H9 (cell line): ENCODE measurements at regions not wholly inside any gene's neighbourhood (a gene's known extent, or its start where the extent isn't known, plus 50 kb on each side); places are given as distances from the start of the nearest gene placed in this dataset.

Experiments
- DNase-seq: peaks from one replicate; pipeline ENCODE4 v3.0.0-alpha.2; 2017
- H2AFZ ChIP-seq: one replicate; pipeline ENCODE4 v1.6.1; 2013; ENCODE audit warnings: mild to moderate bottlenecking, low read length, control low read depth, moderate library complexity
- H2AK5ac ChIP-seq: 2 replicates; pipeline ENCODE4 v1.6.1; 2013; ENCODE audit warnings: low read length, control low read depth, mixed read lengths; ENCODE audit not compliant: insufficient read length
- H2BK120ac ChIP-seq: one replicate; pipeline ENCODE4 v1.6.1; 2013; ENCODE audit warnings: low read depth, mild to moderate bottlenecking, low read length, control low read depth, inconsistent platforms; ENCODE audit not compliant: poor library complexity, severe bottlenecking
- H2BK12ac ChIP-seq: 2 replicates; pipeline ENCODE4 v1.6.1; 2013; ENCODE audit warnings: low read length, control low read depth, mixed read lengths, low read depth; ENCODE audit not compliant: insufficient read length
- H2BK15ac ChIP-seq: 2 replicates; pipeline ENCODE4 v1.6.1; 2013; ENCODE audit warnings: low read depth, low read length, control low read depth
- H2BK20ac ChIP-seq: one replicate; pipeline ENCODE4 v1.6.1; 2013; ENCODE audit warnings: low read depth, mild to moderate bottlenecking, low read length, control low read depth, inconsistent platforms; ENCODE audit not compliant: poor library complexity, severe bottlenecking
- H2BK5ac ChIP-seq: 2 replicates; pipeline ENCODE4 v1.6.1; 2013; ENCODE audit warnings: low read length, control low read depth, mixed read lengths; ENCODE audit not compliant: insufficient read length
- H3K14ac ChIP-seq: 2 replicates; pipeline ENCODE4 v1.6.1; 2013; ENCODE audit warnings: low read length, control low read depth; ENCODE audit not compliant: insufficient read depth
- H3K18ac ChIP-seq: 2 replicates; pipeline ENCODE4 v1.6.1; 2013; ENCODE audit warnings: low read depth, mild to moderate bottlenecking, mixed read lengths, low read length, control low read depth; ENCODE audit not compliant: insufficient read length
- H3K23ac ChIP-seq: 2 replicates; pipeline ENCODE4 v1.6.1; 2013; ENCODE audit warnings: low read length, control low read depth, mixed read lengths, low read depth; ENCODE audit not compliant: insufficient read length
- H3K23me2 ChIP-seq: 2 replicates; pipeline ENCODE4 v1.6.1; 2013; ENCODE audit warnings: low read depth, mild to moderate bottlenecking, mixed read lengths, low read length, control low read depth; ENCODE audit not compliant: insufficient read length, poor library complexity, severe bottlenecking
- H3K27ac ChIP-seq: 2 replicates; pipeline ENCODE4 v1.5.1; 2013; ENCODE audit warnings: low read length, control low read depth, mixed read lengths, low read depth; ENCODE audit not compliant: insufficient read length
- H3K27me3 ChIP-seq: 2 replicates; pipeline ENCODE4 v1.6.1; 2013; ENCODE audit warnings: low read length, control low read depth, inconsistent platforms; ENCODE audit not compliant: insufficient read depth
- H3K4ac ChIP-seq: 2 replicates; pipeline ENCODE4 v1.6.1; 2013; ENCODE audit warnings: low read depth, mild to moderate bottlenecking, control low read depth, inconsistent platforms, low read length, moderate library complexity
- H3K4me1 ChIP-seq: 2 replicates; pipeline ENCODE4 v1.6.1; 2013; ENCODE audit warnings: low read length, control low read depth, inconsistent platforms; ENCODE audit not compliant: insufficient read depth
- H3K4me2 ChIP-seq: 2 replicates; pipeline ENCODE4 v1.6.1; 2013; ENCODE audit warnings: low read length, control low read depth, mixed read lengths; ENCODE audit not compliant: insufficient read length, insufficient read depth
- H3K56ac ChIP-seq: 2 replicates; pipeline ENCODE4 v1.6.1; 2013; ENCODE audit warnings: low read depth, mild to moderate bottlenecking, mixed read lengths, low read length, control low read depth; ENCODE audit not compliant: insufficient read length
- H3K79me1 ChIP-seq: 2 replicates; pipeline ENCODE4 v1.6.1; 2013; ENCODE audit warnings: low read depth, mild to moderate bottlenecking, moderate library complexity, low read length, control low read depth, inconsistent platforms; ENCODE audit not compliant: insufficient read depth, poor library complexity, severe bottlenecking
- H3K79me2 ChIP-seq: 2 replicates; pipeline ENCODE4 v1.6.1; 2013; ENCODE audit warnings: low read length, control low read depth, inconsistent platforms; ENCODE audit not compliant: insufficient read depth
- H3K9ac ChIP-seq: 2 replicates; pipeline ENCODE4 v1.6.1; 2013; ENCODE audit warnings: low read length, control low read depth, mixed read lengths; ENCODE audit not compliant: insufficient read length; ENCODE audit errors: extremely low read depth
- H3K9me3 ChIP-seq: one replicate; pipeline ENCODE4 v1.6.1; 2013; ENCODE audit warnings: low read depth, low read length, inconsistent platforms; ENCODE audit not compliant: control insufficient read depth
- H3T11ph ChIP-seq: one replicate; pipeline ENCODE4 v1.6.1; 2013; ENCODE audit warnings: mild to moderate bottlenecking, low read length, control low read depth, inconsistent platforms
- H4K20me1 ChIP-seq: one replicate; pipeline ENCODE4 v1.6.1; 2013; ENCODE audit not compliant: control insufficient read depth, insufficient read length, insufficient read depth
- H4K5ac ChIP-seq: 2 replicates; pipeline ENCODE4 v1.6.1; 2013; ENCODE audit warnings: low read depth, mild to moderate bottlenecking, mixed read lengths, low read length, control low read depth; ENCODE audit not compliant: insufficient read length
- H4K8ac ChIP-seq: replicated peaks from 2 replicates; pipeline ENCODE4 v1.6.1; 2013; ENCODE audit warnings: low read length, control low read depth, mixed read lengths, low read depth; ENCODE audit not compliant: insufficient read length
- H4K91ac ChIP-seq: 2 replicates; pipeline ENCODE4 v1.6.1; 2013; ENCODE audit warnings: low read depth, mild to moderate bottlenecking, moderate library complexity, mixed read lengths, low read length, control low read depth; ENCODE audit not compliant: insufficient read length
- H3K27ac Mint-ChIP-seq, 3 experiments: 2 replicates in 2 of 3; 3 replicates in 1 of 3; pipeline ENCODE4 v1.8.0; 2020 to 2021; ENCODE audit warnings: mixed read lengths in 3 of 3, mild to moderate bottlenecking in 1 of 3, moderate library complexity in 1 of 3
- H3K27me3 Mint-ChIP-seq: 2 replicates; pipeline ENCODE4 v1.8.0; 2021; ENCODE audit warnings: low read depth, mild to moderate bottlenecking, moderate library complexity, mixed read lengths
- H3K36me3 Mint-ChIP-seq, 3 experiments: 2 replicates in 2 of 3; 3 replicates in 1 of 3; pipeline ENCODE4 v1.8.0; 2020 to 2021; ENCODE audit warnings: low read depth in 3 of 3, mixed read lengths in 3 of 3; ENCODE audit not compliant: insufficient read depth in 1 of 3
- H3K4me1 Mint-ChIP-seq, 2 experiments: 2 replicates each; pipeline ENCODE4 v1.8.0; 2020; ENCODE audit warnings: mixed read lengths in 2 of 2
- H3K4me3 Mint-ChIP-seq, 2 experiments: 2 replicates in 1 of 2; 3 replicates in 1 of 2; pipeline ENCODE4 v1.8.0; 2020 to 2021; ENCODE audit warnings: mild to moderate bottlenecking in 2 of 2, mixed read lengths in 2 of 2, moderate library complexity in 1 of 2
- H3K9me3 Mint-ChIP-seq, 2 experiments: 2 replicates in 1 of 2; 3 replicates in 1 of 2; pipeline ENCODE4 v1.8.0; 2020; ENCODE audit warnings: mild to moderate bottlenecking in 2 of 2, mixed read lengths in 2 of 2, moderate library complexity in 1 of 2
- WGBS: extraction: QIAGEN DNeasy Blood & Tissue Kit; methylation state at CpG from one replicate; pipeline ENCODE4 v1.1.7; 2013; ENCODE audit warnings: missing lambda C conversion rate, low lambda C conversion rate, mixed read lengths; ENCODE audit not compliant: insufficient read length; ENCODE audit errors: extremely low coverage; 5-methylcytosine and 5-hydroxymethylcytosine counted together
- TF ChIP-seq, protein P1 (sequence below): fragments of 200-600 bp; sonication (generic); conservative IDR thresholded peaks from 3 replicates; pipeline ENCODE4 v1.8.0; 2021; ENCODE audit warnings: antibody characterized with exemption, mild to moderate bottlenecking

- Histone ChIP-seq H3K27me3 (no peaks in the 10 kb centered on the region), H3K4me2 (no peak overlapping the region), H2AK5ac (no peak overlapping the region), H2AFZ (no peak overlapping the region), H3K79me2 (no peaks in the 10 kb centered on the region), H3K4me1 (no peaks in the 10 kb centered on the region; the same call in 1 of the 2 replicates), H2BK15ac (no peak overlapping the region), H4K5ac (no peak overlapping the region), H4K8ac (no peak overlapping the region), H3K14ac (no peak overlapping the region; the same call in 1 of the 2 replicates), H2BK20ac (no peak overlapping the region), H3K4ac (no peak overlapping the region), H3K79me1 (no peaks in the 10 kb centered on the region), H3K9me3 (no peaks in the 10 kb centered on the region), H2BK120ac (no peak overlapping the region), H4K20me1 (no peaks in the 10 kb centered on the region), H3K56ac (no peak overlapping the region), H3T11ph (no peak overlapping the region), H3K9ac (no peak overlapping the region), H3K27ac (no peak overlapping the region), H2BK5ac (no peak overlapping the region), H3K23me2 (no peaks in the 10 kb centered on the region), H3K18ac (no peak overlapping the region), H4K91ac (no peak overlapping the region), H3K23ac (no peak overlapping the region), H2BK12ac (no peak overlapping the region)
- Mint-ChIP-seq H3K27me3 (no peaks in the 10 kb centered on the region), H3K9me3 (no peaks in the 10 kb centered on the region), H3K27ac (no peak overlapping the region), H3K4me1 (peaks cover 15 to 16% of the 10 kb centered on the region in 2 experiments), H3K36me3 (no peaks in the 10 kb centered on the region), H3K4me3 (no peak overlapping the region)
- DNase-seq: no peak
- WGBS: no CpG with 5 or more reads among the region's 4 CpGs
- TF ChIP-seq, protein P1, sequence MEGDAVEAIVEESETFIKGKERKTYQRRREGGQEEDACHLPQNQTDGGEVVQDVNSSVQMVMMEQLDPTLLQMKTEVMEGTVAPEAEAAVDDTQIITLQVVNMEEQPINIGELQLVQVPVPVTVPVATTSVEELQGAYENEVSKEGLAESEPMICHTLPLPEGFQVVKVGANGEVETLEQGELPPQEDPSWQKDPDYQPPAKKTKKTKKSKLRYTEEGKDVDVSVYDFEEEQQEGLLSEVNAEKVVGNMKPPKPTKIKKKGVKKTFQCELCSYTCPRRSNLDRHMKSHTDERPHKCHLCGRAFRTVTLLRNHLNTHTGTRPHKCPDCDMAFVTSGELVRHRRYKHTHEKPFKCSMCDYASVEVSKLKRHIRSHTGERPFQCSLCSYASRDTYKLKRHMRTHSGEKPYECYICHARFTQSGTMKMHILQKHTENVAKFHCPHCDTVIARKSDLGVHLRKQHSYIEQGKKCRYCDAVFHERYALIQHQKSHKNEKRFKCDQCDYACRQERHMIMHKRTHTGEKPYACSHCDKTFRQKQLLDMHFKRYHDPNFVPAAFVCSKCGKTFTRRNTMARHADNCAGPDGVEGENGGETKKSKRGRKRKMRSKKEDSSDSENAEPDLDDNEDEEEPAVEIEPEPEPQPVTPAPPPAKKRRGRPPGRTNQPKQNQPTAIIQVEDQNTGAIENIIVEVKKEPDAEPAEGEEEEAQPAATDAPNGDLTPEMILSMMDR: no peak
Measured at GRCh38 chr15:94079459-94079858, 151.9 kb upstream of the MCTP2 start.
